LNCAP (cell line): ENCODE measurements at regions not wholly inside any gene's neighbourhood (a gene's known extent, or its start where the extent isn't known, plus 50 kb on each side); places are given as distances from the start of the nearest gene placed in this dataset.
A peak's percentile ranks its signal among the peaks of the same experiment; 100 is the strongest.

ENCODE experiments used
- CTCF ChIP-seq: fragments of 450-650 bp; IDR thresholded peaks from 2 replicates; pipeline ENCODE4 v1.5.1; 2017; ENCODE audit warnings: mild to moderate bottlenecking

- TF ChIP-seq CTCF: no peak
Measured at GRCh38 chr2:138086576-138086975, 122.3 kb downstream of the HNMT start.

GRCh38 chr2:138087751-138088593 lies 123.7 kb downstream of the HNMT start:
- no peak for TF ChIP-seq CTCF

GRCh38 chr2:138090330-138090729 lies 126.1 kb downstream of the HNMT start:
- peak; percentile 70 for TF ChIP-seq CTCF

GRCh38 chr2:138093455-138093854 lies 129.2 kb downstream of the HNMT start:
- no peak for TF ChIP-seq CTCF

GRCh38 chr2:138094031-138094430 lies 129.8 kb downstream of the HNMT start:
- TF ChIP-seq CTCF: no peak

GRCh38 chr2:138095336-138095735 lies 131.1 kb downstream of the HNMT start:
- no peak for TF ChIP-seq CTCF

- TF ChIP-seq CTCF: no peak
Measured at GRCh38 chr2:138101718-138102117, 137.4 kb downstream of the HNMT start.
